HG03097 (cell line): ENCODE measurements at regions not wholly inside any gene's neighbourhood (a gene's known extent, or its start where the extent isn't known, plus 50 kb on each side); places are given as distances from the start of the nearest gene placed in this dataset.
"Not testable (repeated sequence)": the region's sequence is repeated elsewhere in the genome, so short reads cannot be mapped to it uniquely, and the experiment has no call there.

Source experiments
- ATAC-seq: cut with Tn5 transposase; IDR thresholded peaks from one replicate; pipeline ENCODE4 v1.9.1; 2021; ENCODE audit not compliant: unreplicated experiment, low FRiP score

DNA sequence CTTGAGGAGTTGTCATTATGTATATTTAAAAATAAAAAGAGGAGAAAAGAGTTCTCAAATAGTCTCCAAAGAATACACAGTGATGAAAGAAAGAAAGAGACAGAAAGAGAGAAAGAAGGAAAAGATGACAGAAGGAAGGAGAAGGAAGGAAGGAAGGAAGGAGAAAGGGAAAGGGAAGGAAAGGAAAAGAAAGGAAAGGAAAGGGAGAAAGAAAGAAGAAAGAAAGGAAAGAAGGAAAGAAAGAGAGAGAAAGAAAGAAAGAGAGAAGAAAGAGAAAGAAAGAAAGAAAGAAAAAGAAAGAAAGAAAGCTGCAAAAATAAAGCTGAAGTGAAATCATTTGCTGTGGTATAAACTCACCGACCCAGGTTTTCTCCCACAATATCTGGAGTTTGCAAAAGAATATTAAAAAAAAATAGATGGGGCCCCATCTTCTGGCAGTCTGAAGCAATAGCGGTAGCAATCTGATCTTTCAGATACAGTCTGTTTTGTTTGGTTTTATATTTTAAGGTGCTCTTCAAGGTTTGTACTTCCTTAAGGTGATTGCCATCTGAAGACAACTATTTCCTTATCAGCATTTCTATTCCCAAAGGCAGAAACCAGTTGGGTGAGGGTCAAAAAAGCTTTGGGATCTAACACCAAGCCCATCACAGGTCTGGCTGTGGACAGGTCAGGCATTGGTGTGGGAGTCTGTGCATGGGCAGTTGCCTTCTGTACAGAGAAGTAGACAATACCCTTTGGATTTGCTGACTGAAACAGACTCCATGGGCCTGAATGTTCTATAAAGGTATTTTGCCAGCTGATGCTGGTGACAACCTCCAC lies 160.4 kb downstream of the CPEB2 start:
- no peak for ATAC-seq

DNA sequence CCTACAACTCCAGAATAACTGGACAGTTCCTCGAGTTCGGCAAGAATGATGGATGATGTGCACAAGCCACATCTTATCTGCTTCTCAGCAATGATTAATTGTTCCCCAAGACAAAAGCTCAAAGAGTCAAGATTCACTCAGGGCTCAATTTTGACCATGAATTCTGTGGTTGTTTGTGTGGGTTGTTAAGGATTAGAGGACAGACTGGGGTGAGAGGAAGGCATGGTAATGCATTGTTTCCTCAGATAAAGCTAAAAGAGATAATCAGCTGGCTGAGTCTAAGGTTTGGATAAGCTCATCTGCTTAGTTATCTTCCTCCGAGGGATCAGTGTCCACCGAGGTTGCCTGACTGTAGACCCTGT lies 161.0 kb downstream of the CPEB2 start:
- no peak for ATAC-seq

DNA sequence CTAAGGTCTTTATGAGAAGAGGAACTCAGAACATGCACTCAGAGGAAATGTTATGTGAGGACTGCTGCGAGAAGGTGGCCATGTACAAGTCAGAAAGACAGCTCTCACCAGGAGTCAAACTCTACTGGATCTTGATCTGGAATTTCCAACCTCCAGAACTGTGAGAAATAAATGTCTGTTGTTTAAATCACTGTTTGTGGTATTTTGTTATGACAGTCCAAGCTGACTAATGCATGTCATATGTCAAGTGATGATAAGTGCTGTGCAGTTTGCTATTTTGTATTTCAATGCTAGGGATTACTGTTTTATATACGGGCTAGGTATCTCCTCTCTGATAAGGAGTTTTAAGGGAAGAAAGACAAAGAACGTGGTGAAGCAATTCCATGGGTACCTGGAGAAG lies 162.3 kb downstream of the CPEB2 start:
- no peak for ATAC-seq

DNA sequence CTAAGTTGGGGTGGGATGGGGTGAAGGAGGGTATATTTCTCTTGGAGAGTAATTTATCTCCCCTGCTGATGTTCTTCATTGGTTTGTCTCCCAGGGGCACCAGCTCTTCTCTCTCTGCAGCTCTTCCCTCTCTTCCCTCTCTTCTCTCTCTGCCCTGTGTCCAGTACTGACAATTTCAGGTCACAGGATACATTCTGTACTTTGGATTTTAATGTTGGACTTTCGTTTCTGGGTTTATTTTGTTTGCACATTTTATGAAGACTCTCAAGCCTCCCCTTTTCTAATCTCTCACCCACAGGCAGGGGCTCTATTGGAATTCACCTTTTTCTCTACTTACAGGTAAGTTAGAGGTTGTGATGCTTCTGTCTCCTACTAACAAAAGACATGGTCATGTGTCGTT lies 165.5 kb downstream of the CPEB2 start:
- no peak for ATAC-seq

DNA sequence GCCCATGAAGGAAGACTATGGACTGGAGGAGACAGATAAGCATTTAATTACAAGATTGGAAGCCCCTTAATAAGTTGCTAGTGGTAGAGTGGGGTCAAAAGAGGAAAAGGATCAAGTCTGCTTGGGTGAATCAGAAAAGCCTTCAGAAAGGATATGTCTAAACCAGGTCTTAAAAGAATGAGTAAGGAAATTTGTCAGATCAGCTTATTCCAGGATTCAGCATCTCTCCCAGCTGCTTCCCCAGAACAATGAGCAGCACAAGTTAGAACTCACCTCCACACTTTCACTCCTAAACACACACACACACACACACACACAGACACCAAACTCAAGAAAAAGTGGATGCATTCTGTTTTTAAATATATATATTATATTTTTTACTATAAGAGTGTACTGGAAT lies 166.5 kb downstream of the CPEB2 start:
- ATAC-seq: no peak

DNA sequence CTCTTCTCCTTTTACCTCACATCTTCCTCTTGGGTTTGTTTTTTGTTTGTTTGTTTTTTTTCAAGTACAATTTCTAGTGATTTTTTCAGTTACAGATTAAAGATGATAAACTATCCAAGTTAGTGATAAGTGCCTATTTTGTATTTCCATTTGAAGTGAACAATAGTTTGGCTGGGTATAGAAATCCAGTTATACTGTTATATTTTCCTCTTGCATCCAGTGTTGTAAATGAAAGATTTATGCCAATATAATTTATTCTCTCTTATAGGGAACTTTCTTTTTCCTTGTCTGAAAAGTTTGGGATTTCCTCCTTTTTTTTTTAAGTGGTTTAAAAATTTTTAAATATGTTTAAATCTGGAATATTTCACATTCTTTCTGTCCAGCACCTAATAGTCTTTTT lies 169.4 kb downstream of the CPEB2 start:
- no peak for ATAC-seq

DNA sequence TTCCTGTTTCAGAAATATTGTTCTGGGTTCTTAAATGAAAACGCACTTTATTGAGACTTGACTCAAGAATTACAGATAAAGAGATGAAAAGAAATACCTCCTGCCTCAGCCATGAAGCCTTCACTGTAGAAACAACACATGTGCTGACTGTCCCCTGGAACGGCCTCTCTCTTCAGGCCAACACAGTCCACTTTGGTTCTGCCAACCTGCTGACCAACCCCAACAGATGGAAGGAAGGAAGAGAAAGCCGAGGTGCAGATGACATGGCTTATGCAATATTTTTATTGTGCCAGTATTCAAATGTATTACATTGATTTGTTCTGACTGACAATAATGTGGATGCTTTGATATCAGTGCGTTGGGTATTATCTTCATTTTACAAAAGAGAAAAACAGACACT lies 171.0 kb downstream of the CPEB2 start:
- no peak for ATAC-seq

DNA sequence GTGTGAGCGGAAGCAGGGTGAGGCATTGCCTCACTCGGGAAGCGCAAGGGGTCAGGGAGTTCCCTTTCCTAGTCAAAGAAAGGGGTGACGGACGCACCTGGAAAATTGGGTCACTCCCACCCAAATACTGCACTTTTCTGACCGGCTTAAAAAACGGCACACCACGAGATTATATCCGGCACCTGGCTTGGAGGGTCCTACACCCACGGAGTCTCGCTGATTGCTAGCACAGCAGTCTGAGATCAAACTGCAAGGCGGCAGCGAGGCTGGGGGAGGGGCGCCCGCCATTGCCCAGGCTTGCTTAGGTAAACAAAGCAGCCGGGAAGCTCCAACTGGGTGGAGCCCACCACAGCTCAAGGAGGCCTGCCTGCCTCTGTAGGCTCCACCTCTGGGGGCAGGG lies 171.9 kb downstream of the CPEB2 start:
- ATAC-seq: not testable (repeated sequence)

DNA sequence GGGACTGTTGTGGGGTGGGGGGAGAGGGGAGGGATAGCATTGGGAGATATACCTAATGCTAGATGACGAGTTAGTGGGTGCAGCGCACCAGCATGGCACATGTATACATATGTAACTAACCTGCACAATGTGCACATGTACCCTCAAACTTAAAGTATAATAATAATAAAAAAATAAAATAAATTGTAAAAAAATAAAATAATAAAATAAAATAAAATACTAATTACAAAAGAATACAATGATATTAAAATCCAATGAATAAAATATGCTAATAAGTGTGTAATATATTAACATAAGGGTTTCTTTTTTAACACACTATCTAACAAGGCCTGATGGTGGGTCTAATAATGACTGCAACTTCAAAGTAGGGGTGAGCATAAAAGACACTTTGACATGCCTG lies 177.6 kb downstream of the CPEB2 start:
- ATAC-seq: not testable (repeated sequence)

DNA sequence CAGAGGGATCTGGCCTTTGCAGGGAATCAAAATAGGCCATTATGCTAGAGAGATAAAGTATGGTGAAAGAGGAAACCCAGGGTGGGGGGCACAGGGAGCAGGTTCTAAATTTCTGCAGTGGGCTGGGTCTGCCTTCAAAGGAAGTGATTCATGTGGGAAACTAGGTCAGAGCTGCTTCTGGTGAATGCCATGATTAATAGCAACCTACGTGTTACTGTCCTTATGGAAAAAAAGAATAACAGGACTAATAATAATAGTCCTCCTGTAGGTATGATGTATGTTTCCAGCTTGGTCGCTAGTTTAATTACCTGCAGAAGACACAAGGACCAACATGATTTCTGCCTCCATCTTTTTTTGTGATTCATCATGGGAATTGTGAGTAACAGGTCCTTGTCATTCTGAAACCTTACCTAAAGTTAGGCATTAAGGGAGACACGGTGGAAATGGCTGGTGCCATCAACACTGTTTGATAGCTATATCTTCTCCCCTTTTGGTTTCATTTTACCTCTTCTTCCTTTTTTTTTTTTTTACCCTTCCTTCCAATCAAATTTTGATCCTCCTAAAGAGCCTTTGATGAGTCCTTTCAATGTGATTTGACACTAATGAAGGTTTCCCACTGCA lies 180.4 kb downstream of the CPEB2 start:
- peak; percentile 79 for ATAC-seq

DNA sequence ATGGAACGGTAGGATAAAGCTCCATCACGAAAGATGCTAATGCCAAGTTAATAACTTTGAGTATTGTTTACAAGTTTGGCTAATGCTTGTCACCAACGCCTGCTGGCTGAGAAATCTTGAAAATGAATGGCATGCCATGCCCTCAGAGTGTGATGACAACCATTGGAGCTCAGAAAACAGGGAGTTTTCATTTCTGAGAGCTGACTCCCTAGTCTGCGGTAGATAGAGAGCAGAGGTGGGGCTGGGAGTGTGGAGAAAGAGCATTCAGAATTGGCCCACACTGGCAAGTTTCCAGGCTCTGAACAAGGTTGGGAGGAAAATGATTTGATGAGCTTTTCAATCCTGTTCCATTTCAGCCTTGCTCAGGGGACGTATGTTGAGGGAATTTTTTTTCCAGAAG lies 183.9 kb downstream of the CPEB2 start:
- ATAC-seq: no peak

DNA sequence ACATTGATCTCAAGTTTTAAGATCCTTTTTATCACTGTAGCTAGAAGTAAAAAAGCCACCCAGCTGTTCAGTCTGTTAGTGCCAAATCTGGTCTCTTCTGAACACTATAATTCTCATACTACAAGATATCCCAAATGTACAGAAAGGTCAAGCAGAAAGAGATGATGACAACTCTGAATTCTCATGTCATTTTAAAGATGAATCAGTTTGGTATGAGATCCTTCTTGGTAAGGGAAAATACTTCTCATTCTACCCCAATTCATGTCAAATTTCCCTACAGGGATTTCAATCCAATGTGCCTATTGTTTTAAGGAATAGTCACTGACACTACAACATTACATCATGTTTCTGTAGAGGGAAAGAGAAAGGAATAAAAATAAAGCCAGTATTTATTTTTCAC lies 184.5 kb downstream of the CPEB2 start:
- no peak for ATAC-seq

DNA sequence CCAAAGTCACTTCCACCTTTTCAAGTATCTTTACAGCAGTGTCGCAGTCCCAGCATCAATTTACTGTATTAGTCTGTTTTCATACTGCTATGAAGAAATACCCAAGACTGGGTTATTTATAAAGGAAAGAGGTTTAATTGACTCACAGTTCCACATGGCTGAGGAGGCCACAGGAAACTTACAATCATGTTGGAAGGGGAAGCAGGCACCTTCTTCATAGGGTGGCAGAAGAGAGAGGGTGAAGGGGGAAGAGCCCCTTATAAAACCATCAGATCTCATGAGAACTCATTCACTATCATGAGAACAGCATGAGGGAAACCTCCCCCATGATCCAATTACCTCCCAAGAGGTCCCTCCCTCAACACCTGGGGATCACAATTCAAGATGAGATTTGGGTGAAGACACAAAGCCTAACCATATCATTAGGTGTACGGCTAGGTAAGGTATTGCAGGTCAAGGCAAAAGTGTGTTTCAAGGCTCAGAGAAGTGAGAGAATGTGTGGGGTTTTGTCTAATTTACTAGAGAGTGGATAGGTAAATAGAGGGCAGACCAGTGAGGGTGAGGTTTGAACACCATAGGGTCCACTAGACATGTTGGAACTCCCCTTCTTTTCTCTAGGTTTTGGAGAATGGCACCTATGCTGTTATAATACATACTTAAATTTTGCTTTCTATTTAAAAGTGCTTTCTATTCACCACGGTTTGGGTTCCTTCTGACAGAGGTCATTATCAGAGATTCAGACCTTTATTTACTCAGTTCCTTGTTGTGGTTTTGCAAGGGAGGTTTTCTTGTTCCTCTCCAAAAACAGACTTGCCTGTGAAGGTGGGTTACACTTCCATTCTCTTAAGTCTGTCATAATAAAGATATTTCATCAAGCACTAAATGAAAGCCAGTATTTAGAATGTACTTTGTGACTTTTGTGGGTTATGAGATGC lies 186.6 kb downstream of the CPEB2 start:
- peak; percentile 47 for ATAC-seq

DNA sequence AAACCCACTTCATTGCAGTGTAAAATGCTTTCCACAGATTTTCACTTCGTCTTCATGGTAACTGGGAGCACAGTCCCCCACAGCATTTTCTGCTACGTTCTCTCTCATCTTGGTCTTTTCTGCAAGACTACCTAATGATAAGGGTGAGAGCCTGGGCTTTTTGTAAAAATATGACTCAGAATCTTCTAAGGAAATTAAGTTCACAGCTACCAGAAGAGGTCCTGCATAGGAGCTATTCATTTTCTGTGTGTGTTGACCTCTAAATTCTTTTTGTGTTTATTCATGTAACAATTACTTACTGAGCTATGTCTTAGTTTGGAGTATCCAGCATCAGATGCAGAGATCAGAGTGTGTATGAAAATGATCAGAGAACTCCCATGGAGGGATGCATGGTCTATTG lies 192.2 kb downstream of the CPEB2 start:
- no peak for ATAC-seq

DNA sequence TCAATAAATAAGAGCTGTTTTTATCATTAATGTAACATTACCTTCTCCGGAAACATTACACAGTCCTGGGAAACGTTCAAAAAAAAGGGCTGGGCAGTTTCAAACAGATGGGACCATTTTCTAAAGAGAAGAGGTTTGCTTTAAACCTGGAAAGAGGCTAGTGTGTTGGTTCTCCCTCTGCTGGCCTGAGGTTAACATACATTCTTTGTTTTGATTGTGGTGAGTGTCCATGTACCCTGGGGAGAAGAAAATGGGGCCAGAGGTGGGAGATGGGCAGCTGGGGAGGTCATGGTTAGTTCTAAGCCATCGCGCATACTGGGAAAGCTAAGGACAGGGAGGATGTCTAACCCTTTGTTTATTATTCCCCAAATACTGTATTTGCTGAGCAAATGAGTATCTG lies 194.7 kb downstream of the CPEB2 start:
- no peak for ATAC-seq

DNA sequence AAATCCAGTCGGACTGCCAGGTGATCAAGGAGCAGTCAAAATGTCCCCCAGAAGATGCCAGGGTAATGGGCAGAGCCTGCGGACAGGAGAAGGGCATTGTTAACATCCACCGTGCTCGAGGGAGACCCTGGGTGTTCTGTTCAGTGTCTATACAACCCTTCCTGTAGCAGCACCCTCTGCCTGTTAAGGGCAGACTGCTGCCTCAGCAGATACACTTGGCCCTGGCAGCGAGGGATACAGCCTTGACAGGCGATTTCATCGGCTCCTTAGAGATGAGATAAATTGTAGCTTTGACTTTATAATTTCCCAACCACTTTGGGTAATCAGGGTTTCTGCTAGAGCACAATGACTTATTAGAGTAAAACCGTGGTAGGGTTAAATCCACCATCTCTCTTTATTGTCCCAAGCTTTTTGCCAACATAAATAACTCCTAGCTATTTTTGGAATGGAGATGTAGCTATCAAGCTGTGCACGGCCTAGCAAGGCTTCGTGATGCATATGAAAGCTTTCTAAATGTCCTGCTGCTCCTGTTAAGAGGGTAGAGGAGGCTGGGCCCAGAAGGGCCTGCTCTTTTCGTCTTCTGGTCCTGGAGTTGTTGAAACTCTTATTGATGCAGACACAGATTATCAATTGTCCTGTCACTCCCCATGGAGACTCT lies 195.9 kb downstream of the CPEB2 start:
- ATAC-seq: no peak

DNA sequence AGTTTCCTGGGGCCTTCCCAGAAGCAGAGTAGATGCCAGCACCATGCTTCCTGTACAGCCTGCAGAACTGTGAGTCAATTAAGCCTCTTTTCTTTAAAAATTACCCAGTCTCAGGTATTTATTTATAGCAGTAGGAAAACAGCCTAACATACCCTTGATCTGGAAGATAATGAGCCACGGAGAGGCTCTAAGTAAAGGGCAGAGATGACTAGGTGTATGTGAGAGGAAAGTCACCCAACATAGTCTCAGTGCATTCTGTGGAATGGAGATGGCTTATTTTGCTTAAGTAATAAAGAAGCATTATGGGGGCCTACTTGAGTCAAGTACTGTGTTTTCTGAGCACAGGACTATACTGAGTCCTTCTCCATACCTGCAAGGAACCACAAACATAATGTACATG lies 199.5 kb downstream of the CPEB2 start:
- no peak for ATAC-seq

DNA sequence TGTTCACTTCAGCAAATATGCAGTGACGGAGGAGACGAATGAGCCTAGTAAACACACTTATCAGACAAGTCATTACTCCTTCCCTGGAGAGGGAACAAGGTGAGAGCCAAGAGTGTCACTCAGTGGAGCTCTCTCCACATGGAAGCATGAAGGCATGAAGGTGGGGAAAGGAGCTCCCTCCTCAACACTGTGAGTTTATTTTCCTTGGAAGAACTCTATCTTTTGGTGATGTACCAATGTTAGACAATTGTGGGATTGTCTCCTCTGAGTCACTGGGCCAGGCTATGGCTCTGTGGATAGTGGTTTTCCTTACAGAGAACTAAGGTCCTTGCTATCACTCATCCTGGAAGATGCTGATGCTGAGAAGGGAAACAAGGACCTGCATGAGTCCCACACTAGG lies 200.2 kb downstream of the CPEB2 start:
- no peak for ATAC-seq

DNA sequence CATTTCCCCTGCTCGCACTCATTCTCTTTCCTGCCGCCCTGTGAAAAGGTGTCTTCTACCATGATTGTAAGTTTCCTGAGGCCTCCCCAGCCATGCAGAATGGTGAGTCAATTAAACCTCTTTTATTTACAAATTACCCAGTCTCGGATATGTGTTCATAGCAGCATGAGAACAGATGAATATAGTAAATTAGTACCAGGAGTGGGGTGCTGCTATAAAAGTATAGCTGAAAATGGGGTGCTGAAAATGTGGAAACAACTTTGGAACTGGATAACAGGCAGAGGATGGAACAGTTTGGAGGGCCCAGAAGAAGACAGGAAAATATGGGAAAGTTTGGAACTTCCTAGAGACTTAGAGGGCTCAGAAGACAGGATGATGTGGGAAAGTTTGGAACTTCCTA lies 204.2 kb downstream of the CPEB2 start:
- not testable (repeated sequence) for ATAC-seq

DNA sequence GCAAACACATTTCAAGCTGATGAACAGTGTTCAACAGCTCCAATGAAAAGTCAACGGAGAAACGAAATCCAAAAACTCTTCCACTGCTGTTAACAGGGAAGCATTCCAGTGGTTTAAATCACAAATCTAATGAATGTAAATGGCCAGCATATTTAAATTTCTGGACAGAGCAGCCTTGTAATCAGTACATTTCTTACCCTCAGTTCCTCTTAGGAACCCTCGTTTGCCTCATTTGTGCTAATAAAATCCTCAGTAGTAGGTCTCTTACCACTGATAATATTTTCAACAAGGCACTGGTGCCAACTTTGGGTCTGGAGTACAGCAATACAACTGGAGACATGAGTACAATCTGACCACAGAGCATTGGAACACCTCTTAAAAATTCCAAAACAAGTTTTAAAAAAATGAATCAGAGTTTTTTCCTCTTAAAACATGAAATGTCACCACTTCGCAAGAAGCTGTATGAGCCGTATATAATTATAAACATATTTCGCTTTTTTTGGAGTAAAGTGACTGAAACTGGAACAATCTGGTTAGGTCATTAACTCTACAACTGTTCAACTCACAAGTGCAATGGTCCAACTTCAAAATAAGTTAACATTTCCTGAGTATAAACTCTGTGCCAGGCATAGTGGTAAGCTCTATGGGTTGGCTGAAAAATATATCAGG lies 211.2 kb downstream of the CPEB2 start:
- ATAC-seq: no peak
